Ishikawa (cell line): ENCODE measurements at regions not wholly inside any gene's neighbourhood (a gene's known extent, or its start where the extent isn't known, plus 50 kb on each side); places are given as distances from the start of the nearest gene placed in this dataset.

ENCODE experiments used
- CREB1 ChIP-seq: IDR thresholded peaks from 2 replicates; pipeline ENCODE4 v1.6.1; 2012; ENCODE audit warnings: low read depth
- EGR1 ChIP-seq: IDR thresholded peaks from 2 replicates; pipeline ENCODE4 v1.6.1; 2012
- EP300 ChIP-seq: IDR thresholded peaks from 2 replicates; pipeline ENCODE4 v1.6.1; 2012; ENCODE audit warnings: borderline replicate concordance
- FOXM1 ChIP-seq: IDR thresholded peaks from 2 replicates; pipeline ENCODE4 v1.6.1; 2012; ENCODE audit warnings: low read depth, borderline replicate concordance
- RAD21 ChIP-seq: IDR thresholded peaks from 2 replicates; pipeline ENCODE4 v1.6.1; 2012; ENCODE audit warnings: low read depth
- REST ChIP-seq: IDR thresholded peaks from 2 replicates; pipeline ENCODE4 v1.6.1; 2012; ENCODE audit warnings: low read depth, mild to moderate bottlenecking
- TAF1 ChIP-seq: IDR thresholded peaks from 2 replicates; pipeline ENCODE4 v1.6.1; 2012; ENCODE audit warnings: low read depth, mild to moderate bottlenecking
- TEAD4 ChIP-seq: IDR thresholded peaks from 2 replicates; pipeline ENCODE4 v1.6.1; 2012
- YY1 ChIP-seq: IDR thresholded peaks from 2 replicates; pipeline ENCODE4 v1.6.1; 2012; ENCODE audit warnings: low read depth
- TF ChIP-seq, protein P1 (sequence below): IDR thresholded peaks from 2 replicates; pipeline ENCODE4 v1.6.1; 2012

DNA sequence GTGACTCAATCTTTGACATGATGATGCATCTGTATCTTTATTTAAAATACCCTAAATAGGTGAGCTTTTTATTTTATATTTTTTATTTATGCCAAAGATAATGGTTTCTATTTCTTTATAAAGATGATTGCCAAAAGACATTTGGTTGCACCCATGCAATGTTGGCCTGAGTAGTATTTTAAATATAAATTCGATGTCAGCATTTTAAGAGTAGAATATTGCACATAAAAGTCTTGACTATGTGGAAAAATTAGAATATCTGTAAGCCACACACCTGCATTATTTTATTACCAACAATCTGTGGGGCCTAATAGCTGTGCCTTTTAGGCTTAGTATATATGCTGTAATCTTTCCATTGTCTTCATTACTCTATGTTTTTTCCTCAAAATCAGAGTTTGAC lies 91.4 kb downstream of the CPXCR1 start:
- TF ChIP-seq EP300 (no peak), REST (no peak), CREB1 (no peak), TEAD4 (no peak), FOXM1 (no peak), RAD21 (no peak), EGR1 (no peak), TAF1 (no peak), YY1 (no peak)
- TF ChIP-seq, protein P1, sequence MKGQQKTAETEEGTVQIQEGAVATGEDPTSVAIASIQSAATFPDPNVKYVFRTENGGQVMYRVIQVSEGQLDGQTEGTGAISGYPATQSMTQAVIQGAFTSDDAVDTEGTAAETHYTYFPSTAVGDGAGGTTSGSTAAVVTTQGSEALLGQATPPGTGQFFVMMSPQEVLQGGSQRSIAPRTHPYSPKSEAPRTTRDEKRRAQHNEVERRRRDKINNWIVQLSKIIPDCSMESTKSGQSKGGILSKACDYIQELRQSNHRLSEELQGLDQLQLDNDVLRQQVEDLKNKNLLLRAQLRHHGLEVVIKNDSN, result no peak
